HG03159 (cell line): ENCODE measurements at regions not wholly inside any gene's neighbourhood (a gene's known extent, or its start where the extent isn't known, plus 50 kb on each side); places are given as distances from the start of the nearest gene placed in this dataset.

Experiments used
- ATAC-seq: cut with Tn5 transposase; IDR thresholded peaks from one replicate; pipeline ENCODE4 v1.9.1; 2021; ENCODE audit warnings: mild to moderate bottlenecking, moderate library complexity; ENCODE audit not compliant: unreplicated experiment

DNA sequence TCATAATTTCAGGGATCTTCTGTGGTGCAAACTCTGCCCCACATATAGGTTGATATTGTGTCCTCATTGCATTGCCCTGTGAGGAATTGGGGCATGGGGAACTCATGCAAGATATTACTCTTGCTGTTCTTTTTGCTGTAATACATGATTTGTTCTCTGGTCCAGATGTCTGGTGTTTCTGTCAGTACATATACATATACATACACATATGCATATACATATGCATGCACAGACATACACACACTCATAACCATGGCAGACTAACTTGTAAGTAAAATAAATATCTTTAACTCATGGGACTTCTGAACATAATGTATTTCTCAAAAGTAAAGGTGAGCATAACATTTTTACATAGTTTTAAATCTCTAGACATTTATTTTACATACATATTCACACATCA, 438.3 kb downstream of the CD109 start:
- no peak for ATAC-seq

GRCh38 chr6:74133073-74133472, 437.1 kb downstream of the CD109 start:
- ATAC-seq, result no peak

- no peak for ATAC-seq
These were observed 434.6 kb downstream of the CD109 start for GRCh38 chr6:74130641-74131040.

- no peak for ATAC-seq
These were observed 432.5 kb downstream of the CD109 start for GRCh38 chr6:74128536-74128935.

- ATAC-seq, result no peak
These were observed 421.1 kb downstream of the CD109 start for GRCh38 chr6:74117113-74117512.

DNA sequence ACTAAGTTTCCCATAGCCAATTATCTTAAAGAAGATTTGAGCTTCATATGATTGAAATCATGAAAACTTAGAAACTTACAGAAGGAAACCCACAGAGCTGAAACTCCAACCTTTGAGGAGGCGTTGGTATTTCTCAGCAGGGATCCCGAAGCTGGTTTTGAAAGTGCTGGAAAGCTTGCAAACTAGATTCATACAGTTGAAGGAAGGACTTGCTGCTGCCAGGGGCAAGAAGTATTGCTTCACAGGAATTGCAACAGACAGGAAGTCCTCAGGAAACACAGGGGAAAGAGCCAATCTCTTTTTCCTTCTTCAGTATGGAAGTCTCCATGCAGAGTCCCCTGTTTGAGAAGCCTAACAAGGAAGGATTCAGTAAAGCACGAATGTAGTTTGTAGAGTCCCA, 419.7 kb downstream of the CD109 start:
- no peak for ATAC-seq

GRCh38 chr6:74114428-74114827, 418.4 kb downstream of the CD109 start:
- ATAC-seq, result peak; percentile 51

DNA sequence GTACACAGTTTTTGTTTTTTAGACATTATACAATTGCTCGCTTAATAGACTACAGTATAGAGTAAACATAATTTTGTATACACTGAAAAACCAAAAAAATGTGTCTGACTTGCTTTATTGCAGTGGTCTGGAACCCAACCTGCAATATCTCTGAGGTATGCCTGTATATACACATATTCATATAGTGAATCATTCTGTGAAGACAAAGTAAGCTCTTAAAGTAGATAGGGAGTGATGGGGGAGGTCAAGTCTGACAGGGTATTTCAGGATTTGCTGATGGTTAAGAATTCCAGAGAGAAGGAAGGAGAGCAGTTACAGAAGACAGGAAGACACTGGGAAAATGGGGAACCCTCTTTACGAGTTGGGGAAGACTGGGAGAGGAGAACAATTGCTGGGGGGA, 417.9 kb downstream of the CD109 start:
- ATAC-seq, result no peak

DNA sequence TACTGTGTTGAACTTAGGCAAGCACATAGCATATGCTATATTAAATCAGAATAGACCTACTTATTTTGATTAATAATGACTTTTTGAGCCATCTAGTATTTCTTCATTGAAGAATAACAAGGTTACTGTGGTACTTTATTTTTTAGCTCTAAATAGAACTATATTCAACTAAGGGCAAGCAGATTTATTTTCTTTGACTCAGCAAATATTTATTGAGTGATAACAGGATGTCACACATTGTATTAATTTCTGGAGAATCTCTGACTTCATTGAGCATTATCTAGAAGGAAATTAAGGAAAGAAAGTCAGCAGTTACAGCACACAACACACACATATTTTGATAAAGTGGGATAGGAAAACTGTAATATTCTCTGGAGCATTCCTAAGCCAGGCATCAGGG, 407.4 kb downstream of the CD109 start:
- ATAC-seq, result no peak

DNA sequence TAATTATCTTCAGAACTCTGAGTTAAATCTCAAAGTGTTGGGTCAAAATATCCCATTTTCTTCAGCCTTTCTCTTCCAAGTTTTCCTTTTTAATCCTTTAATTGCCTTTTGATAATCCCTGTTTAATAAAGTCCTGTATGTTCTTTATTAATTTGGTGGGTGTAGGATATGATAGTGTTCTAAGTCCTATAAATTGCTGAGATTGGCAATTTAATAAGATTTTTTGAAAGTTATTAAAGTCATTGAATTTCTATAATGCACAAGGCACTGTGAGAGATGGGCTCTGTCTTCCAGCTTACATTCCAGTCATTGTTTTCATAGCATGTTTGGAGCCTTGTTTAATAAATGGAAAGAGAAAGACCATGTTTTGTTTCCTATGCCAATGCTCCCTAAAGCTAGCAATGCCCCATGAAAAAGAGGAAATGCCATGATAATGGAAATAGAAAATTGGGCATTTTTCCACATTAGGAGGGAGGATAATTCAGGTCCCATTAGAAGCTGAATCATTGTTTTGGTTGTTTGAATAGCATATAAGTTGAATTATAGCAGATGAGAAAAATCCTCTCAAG, 404.8 kb downstream of the CD109 start:
- ATAC-seq, result no peak

GRCh38 chr6:74096329-74096728, 400.3 kb downstream of the CD109 start:
- no peak for ATAC-seq

GRCh38 chr6:74093361-74093760, 397.4 kb downstream of the CD109 start:
- ATAC-seq, result no peak

DNA sequence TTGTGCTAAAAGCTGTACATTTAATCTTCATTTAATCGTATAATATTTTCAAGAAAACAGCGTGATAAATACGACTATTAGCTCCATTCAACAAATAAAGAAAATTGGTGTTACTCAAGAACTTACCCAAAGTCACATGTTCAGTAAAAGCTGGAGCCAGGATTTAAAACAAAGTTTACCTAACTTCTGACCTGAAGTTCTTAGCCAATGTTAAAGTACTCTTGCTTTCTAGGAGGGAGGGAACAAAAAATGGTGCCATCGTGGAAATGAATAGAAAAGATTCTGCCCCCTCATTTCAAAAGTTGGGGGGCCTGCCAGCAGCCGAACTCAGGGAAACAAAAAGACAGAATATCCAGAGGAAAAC, 395.8 kb downstream of the CD109 start:
- no peak for ATAC-seq

GRCh38 chr6:74091136-74091793, 395.3 kb downstream of the CD109 start:
- no peak for ATAC-seq

DNA sequence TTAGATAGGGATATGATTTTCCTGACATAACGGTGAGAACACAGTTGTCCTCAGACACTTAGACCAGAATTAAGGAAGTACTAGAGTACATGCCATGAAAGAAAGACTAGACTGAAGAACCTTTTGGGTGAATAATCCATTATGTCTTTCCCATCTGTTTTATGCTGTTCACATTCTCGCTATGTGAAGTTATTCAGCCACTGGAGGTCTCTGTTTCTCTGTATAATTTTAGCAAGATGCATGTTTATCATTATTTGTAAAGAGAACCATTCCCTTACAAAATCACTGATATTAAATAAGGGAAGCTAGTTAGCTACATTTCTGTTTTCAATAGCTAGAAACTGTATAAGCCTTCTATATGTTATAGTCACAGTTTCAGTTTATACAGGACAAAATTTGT, 391.9 kb downstream of the CD109 start:
- ATAC-seq, result no peak

DNA sequence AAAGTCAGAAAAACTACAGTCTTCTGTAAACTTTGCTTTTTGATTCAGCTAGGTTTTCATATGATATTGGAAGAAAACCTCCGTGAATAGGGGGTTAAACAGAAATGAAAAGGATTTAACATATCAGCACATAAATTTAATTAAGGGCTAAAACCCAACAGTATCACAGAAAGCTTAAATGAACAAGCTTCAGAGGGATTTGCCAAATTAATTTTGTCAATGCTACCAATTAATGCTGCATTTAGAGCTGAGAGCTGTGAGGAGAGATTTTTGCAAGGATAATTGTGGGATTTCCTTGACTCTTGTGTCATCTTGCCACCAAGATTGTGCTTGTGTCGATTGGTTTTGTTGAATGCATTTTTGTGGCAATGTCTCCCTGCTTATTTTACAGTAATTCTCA, 379.9 kb downstream of the CD109 start:
- no peak for ATAC-seq

GRCh38 chr6:74075323-74075722, 379.3 kb downstream of the CD109 start:
- no peak for ATAC-seq

GRCh38 chr6:74074645-74075044, 378.6 kb downstream of the CD109 start:
- no peak for ATAC-seq

DNA sequence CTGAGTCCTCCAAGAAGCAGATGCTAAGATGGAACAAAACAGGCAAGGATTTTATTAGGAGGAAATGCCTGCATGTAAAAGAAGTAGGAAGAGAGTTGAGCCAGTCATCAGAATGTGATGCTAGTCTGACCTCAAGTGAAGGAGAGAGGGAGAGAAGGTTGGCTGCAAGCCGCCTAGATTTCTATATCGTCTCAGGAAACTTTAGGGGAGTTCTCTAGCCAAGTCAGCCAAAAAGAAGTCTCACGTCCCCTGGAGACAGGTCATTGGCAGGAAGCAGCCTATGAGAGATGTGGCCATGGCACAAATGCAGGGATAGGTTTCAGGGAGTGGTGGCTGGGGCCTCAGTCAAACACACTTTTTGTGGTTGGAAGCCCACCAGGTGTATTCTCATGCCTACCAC, 378.0 kb downstream of the CD109 start:
- no peak for ATAC-seq

DNA sequence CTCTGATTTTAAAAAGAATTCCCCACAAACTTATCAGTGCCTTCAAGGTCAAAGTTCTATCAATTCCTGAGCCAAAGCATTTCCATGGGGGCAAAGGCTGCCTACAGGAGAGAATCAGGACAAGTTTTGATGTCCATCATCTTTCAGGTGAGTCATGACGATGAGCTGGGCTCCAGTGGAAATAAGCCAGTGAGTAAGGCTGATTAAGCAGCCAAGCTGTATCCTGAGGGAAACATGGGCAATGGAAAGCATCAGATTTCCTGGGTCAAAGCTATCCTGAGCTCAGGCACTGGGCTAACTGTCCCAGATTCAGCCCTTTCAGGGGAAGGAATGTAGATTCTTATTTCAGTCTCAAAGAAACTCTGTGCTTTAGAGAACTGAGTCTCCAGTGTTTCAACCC, 377.4 kb downstream of the CD109 start:
- no peak for ATAC-seq

DNA sequence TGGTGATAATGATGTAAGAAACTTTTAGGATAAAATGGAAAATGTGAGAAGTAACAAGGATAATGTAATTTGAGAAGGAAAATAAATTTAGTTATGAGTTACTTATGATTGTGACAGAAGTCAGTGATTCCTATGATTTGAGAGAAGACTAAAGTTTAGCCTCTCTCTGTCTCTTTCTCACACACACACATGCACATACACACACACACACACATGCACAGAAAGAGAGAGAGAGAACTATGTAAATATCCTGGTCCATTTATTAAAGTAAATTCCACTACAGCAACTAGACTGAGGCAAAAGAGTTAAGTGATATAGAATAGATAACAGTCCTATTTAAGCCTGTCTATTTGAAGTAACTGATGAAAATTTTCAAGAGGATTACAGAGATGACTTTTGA, 375.2 kb downstream of the CD109 start:
- ATAC-seq, result no peak

- no peak for ATAC-seq
These were observed 374.7 kb downstream of the CD109 start for GRCh38 chr6:74070711-74071110.

DNA sequence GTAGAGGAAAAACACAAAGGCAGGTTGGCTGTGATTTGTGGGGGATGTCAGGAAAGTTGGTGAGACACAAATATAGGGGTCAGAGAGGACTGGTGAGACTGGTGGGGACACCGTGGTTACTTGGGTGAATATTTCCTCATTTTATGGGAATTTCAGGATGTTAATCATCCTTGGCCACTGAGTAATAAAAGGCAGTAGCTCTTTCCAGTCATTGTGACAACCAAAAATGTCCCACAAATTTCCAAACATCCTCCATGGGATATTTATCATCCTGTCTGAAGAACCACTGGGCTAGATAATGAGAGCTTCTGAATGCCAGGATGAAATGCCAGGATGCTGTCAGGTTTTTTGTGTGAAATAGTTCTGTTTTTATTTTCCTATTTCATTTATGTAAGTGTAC, 374.1 kb downstream of the CD109 start:
- no peak for ATAC-seq
